ENCODE measurements at regions not wholly inside any gene's neighbourhood (a gene's known extent, or its start where the extent isn't known, plus 50 kb on each side); places are given as distances from the start of the nearest gene placed in this dataset.

GRCh38 chr1:219772265-219773036, 155.9 kb downstream of the SLC30A10 start:
- Mint-ChIP-seq H3K36me3 (no peaks in the 10 kb centered on the region), H3K27me3 (no peaks in the 10 kb centered on the region), H3K9me3 (peaks cover 12 to 31% (median 12%) of the 10 kb centered on the region in 3 donors), H3K4me1 (peaks cover 7 to 13% (median 10%) of the 10 kb centered on the region in 3 donors), H3K27ac (no peak overlapping the region), H3K4me3 (peak overlapping the region in 1 of 4 donors; percentile 45)

GRCh38 chr1:219771080-219771479, 157.3 kb downstream of the SLC30A10 start:
- peak overlapping the region in 1 of 4 donors; percentile 19 for H3K4me3 Mint-ChIP-seq
- no peak overlapping the region for H3K27ac Mint-ChIP-seq

GRCh38 chr1:219763321-219763720, 150.4 kb upstream of the ZC3H11B start:
- Mint-ChIP-seq H3K4me3 (no peak overlapping the region), H3K36me3 (no peaks in the 10 kb centered on the region), H3K4me1 (peaks cover 0 to 4% (median 0%) of the 10 kb centered on the region in 3 donors), H3K27ac (no peak overlapping the region), H3K27me3 (no peaks in the 10 kb centered on the region), H3K9me3 (peaks cover 0 to 9% (median 8%) of the 10 kb centered on the region in 3 donors)

More at GRCh38 chr1:219771080-219771479, 157.3 kb downstream of the SLC30A10 start:
- Mint-ChIP-seq H3K4me1 (peaks cover 7 to 15% (median 10%) of the 10 kb centered on the region in 3 donors), H3K36me3 (no peaks in the 10 kb centered on the region), H3K27me3 (no peaks in the 10 kb centered on the region), H3K9me3 (peaks cover 12 to 32% (median 16%) of the 10 kb centered on the region in 3 donors)

GRCh38 chr1:219761208-219761860, 148.4 kb upstream of the ZC3H11B start:
- Mint-ChIP-seq H3K27me3 (no peaks in the 10 kb centered on the region), H3K36me3 (no peaks in the 10 kb centered on the region), H3K9me3 (peaks cover 0 to 4% (median 0%) of the 10 kb centered on the region in 3 donors), H3K27ac (no peak overlapping the region), H3K4me3 (no peak overlapping the region), H3K4me1 (peaks cover 0 to 3% (median 0%) of the 10 kb centered on the region in 3 donors)

- no peaks in the 10 kb centered on the region for H3K27me3 Mint-ChIP-seq
- no peak overlapping the region for H3K4me3 Mint-ChIP-seq
- H3K4me1 Mint-ChIP-seq: peaks cover 0 to 1% (median 0%) of the 10 kb centered on the region in 3 donors
- peaks cover 0 to 4% (median 0%) of the 10 kb centered on the region in 3 donors for H3K9me3 Mint-ChIP-seq
- H3K27ac Mint-ChIP-seq: no peak overlapping the region
- H3K36me3 Mint-ChIP-seq: no peaks in the 10 kb centered on the region
These were observed 146.2 kb upstream of the ZC3H11B start for GRCh38 chr1:219759095-219759494.

GRCh38 chr1:219757890-219758289, 145.0 kb upstream of the ZC3H11B start:
- no peaks in the 10 kb centered on the region for H3K27me3 Mint-ChIP-seq
- peaks cover 0 to 2% (median 0%) of the 10 kb centered on the region in 3 donors for H3K9me3 Mint-ChIP-seq
- no peaks in the 10 kb centered on the region for H3K4me1 Mint-ChIP-seq
- no peaks in the 10 kb centered on the region for H3K36me3 Mint-ChIP-seq
- no peak overlapping the region for H3K4me3 Mint-ChIP-seq
- no peak overlapping the region for H3K27ac Mint-ChIP-seq

- no peaks in the 10 kb centered on the region for H3K4me1 Mint-ChIP-seq
- no peaks in the 10 kb centered on the region for H3K36me3 Mint-ChIP-seq
- peak overlapping the region in 1 of 3 donors; percentile 13 for H3K27ac Mint-ChIP-seq
- peaks cover 0 to 2% (median 0%) of the 10 kb centered on the region in 3 donors for H3K9me3 Mint-ChIP-seq
- H3K4me3 Mint-ChIP-seq: no peak overlapping the region
- H3K27me3 Mint-ChIP-seq: peaks cover 2% of the 10 kb centered on the region
These were observed 142.3 kb upstream of the ZC3H11B start for GRCh38 chr1:219755234-219755633.

- Mint-ChIP-seq H3K36me3 (no peaks in the 10 kb centered on the region), H3K4me1 (no peaks in the 10 kb centered on the region), H3K9me3 (peaks cover 0 to 2% (median 0%) of the 10 kb centered on the region in 3 donors), H3K27ac (no peak overlapping the region), H3K27me3 (peaks cover 2% of the 10 kb centered on the region), H3K4me3 (no peak overlapping the region)
These were observed 141.9 kb upstream of the ZC3H11B start for GRCh38 chr1:219754767-219755166.

DNA sequence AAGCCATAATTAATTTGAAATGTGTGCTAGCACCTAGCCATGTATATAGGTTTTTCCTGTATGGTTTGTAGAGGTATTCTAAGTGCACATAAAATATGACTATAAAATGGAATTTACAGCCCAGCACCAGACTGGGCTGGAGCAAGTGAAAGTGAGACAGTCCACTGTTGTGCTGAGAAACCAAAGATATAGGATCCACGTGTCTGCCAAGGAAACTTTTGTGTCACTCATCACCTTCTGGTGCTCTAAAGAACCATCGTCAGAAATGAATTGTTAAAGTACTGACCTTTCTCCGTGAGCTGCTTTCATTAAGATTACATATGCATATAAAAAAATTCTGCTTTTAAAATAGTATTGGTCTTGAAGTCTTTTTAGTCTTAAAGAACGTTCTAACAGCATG, 141.0 kb upstream of the ZC3H11B start:
- peaks cover 0 to 2% (median 0%) of the 10 kb centered on the region in 3 donors for H3K9me3 Mint-ChIP-seq

DNA sequence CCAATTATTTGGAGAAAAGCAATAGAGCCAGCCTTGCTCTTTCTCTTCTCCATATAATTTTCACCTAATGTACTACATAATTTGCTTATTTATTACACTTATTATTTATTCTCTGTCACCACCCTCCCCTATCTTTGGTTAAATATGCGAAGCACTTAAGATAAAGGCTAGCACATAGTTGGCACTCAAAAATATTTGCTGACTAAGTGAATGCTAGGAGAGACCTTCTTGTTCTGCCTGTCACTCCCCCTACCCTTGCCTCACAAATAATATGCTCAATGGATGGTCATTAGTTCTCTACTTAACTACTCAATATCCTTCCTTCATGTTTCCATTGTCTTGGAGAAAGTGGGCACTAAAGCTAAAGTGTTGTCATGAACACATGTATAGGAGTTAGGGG, 139.7 kb upstream of the ZC3H11B start:
- H3K9me3 Mint-ChIP-seq: peaks cover 0 to 2% (median 0%) of the 10 kb centered on the region in 3 donors
- H3K36me3 Mint-ChIP-seq: no peaks in the 10 kb centered on the region
- no peak overlapping the region for H3K27ac Mint-ChIP-seq
- H3K4me3 Mint-ChIP-seq: no peak overlapping the region
- no peaks in the 10 kb centered on the region for H3K4me1 Mint-ChIP-seq
- H3K27me3 Mint-ChIP-seq: peaks cover 2% of the 10 kb centered on the region

More for the DNA sequence above, 141.0 kb upstream of the ZC3H11B start:
- no peak overlapping the region for H3K27ac Mint-ChIP-seq
- no peaks in the 10 kb centered on the region for H3K4me1 Mint-ChIP-seq
- H3K4me3 Mint-ChIP-seq: no peak overlapping the region
- peaks cover 2% of the 10 kb centered on the region for H3K27me3 Mint-ChIP-seq
- H3K36me3 Mint-ChIP-seq: no peaks in the 10 kb centered on the region

DNA sequence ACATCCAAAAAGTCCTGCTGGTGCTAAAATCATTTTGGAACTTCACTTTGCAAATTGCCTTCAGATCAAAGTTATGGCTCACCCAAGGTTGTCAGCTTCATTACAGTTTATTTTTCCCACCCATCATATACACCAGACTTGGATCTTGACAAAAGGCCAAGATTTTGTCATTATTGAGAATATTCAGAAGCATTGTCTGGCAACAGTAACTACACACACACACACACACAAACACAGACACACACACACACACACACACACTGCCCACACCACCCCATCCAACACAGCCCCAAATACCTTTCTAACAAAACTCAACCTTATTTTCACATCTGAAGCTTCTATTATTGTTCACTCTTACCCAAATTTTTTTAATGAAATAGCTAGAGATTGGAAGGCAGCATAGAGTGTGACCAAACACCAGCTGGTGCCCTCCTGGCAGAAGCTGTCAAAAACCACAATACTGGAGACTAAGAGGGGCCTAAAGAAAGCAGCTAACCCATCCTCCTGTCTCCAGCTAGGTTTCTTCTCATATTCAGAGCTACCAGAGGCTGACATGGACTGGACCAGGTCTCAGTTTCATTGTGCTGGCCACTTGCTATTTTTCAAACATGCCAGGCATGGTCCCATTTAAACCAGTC, 139.1 kb upstream of the ZC3H11B start:
- no peak overlapping the region for H3K4me3 Mint-ChIP-seq
- peaks cover 2% of the 10 kb centered on the region for H3K27me3 Mint-ChIP-seq
- H3K27ac Mint-ChIP-seq: no peak overlapping the region
- no peaks in the 10 kb centered on the region for H3K36me3 Mint-ChIP-seq
- peaks cover 0 to 2% (median 0%) of the 10 kb centered on the region in 3 donors for H3K9me3 Mint-ChIP-seq
- H3K4me1 Mint-ChIP-seq: no peaks in the 10 kb centered on the region

- Mint-ChIP-seq H3K4me1 (no peaks in the 10 kb centered on the region), H3K9me3 (no peaks in the 10 kb centered on the region), H3K36me3 (no peaks in the 10 kb centered on the region), H3K4me3 (no peak overlapping the region), H3K27ac (no peak overlapping the region), H3K27me3 (peaks cover 2% of the 10 kb centered on the region)
These were observed 136.5 kb upstream of the ZC3H11B start for GRCh38 chr1:219749370-219749769.

DNA sequence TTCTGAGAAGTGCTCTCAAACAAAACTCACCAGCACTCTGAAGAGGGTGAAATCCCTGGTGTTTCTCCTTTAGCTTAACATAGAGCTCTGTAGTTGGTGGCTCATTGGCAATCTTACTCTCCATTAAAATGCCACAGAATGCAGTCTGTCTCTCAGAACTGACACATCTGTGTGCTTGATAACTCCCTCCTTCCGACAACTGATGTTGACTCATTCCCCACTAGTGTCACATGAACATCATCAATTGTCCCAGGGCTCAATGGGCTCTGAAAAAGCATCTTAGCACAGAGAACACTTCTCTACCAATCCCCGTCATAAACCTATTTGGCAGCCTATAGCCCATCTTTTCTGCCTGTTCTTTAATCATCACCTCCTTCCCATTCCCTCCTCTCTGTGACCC, 133.2 kb upstream of the ZC3H11B start:
- H3K4me1 Mint-ChIP-seq: no peaks in the 10 kb centered on the region
- no peak overlapping the region for H3K27ac Mint-ChIP-seq
- no peaks in the 10 kb centered on the region for H3K36me3 Mint-ChIP-seq
- peaks cover 2% of the 10 kb centered on the region for H3K27me3 Mint-ChIP-seq
- no peak overlapping the region for H3K4me3 Mint-ChIP-seq
- H3K9me3 Mint-ChIP-seq: peaks cover 0 to 2% (median 0%) of the 10 kb centered on the region in 3 donors

GRCh38 chr1:219744652-219745469, 132.0 kb upstream of the ZC3H11B start:
- Mint-ChIP-seq H3K4me1 (no peaks in the 10 kb centered on the region), H3K36me3 (no peaks in the 10 kb centered on the region), H3K4me3 (no peak overlapping the region), H3K27me3 (no peaks in the 10 kb centered on the region), H3K27ac (no peak overlapping the region), H3K9me3 (peaks cover 0 to 2% (median 0%) of the 10 kb centered on the region in 3 donors)
